ENCODE measurements at regions not wholly inside any gene's neighbourhood (a gene's known extent, or its start where the extent isn't known, plus 50 kb on each side); places are given as distances from the start of the nearest gene placed in this dataset.

DNA sequence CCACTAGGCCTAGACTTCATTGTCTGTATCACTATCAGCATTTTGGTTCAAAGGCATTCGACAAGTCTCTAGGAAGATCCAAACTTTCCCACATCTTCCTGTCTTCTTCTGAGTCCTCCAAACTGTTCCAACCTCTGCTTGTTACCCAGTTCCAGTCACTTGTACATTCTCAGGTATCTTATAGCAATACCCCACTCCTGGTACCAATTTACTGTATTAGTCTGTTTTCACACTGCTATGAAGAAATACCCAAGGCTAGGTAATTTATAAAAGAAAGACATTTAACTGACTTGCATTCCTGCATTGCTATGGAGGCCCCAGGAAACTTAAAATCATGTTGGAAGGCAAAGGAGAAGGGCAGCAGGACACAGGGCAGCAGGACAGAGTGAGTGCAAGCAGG, 293.9 kb downstream of the ARAP2 start:
- TF ChIP-seq, protein P1, sequence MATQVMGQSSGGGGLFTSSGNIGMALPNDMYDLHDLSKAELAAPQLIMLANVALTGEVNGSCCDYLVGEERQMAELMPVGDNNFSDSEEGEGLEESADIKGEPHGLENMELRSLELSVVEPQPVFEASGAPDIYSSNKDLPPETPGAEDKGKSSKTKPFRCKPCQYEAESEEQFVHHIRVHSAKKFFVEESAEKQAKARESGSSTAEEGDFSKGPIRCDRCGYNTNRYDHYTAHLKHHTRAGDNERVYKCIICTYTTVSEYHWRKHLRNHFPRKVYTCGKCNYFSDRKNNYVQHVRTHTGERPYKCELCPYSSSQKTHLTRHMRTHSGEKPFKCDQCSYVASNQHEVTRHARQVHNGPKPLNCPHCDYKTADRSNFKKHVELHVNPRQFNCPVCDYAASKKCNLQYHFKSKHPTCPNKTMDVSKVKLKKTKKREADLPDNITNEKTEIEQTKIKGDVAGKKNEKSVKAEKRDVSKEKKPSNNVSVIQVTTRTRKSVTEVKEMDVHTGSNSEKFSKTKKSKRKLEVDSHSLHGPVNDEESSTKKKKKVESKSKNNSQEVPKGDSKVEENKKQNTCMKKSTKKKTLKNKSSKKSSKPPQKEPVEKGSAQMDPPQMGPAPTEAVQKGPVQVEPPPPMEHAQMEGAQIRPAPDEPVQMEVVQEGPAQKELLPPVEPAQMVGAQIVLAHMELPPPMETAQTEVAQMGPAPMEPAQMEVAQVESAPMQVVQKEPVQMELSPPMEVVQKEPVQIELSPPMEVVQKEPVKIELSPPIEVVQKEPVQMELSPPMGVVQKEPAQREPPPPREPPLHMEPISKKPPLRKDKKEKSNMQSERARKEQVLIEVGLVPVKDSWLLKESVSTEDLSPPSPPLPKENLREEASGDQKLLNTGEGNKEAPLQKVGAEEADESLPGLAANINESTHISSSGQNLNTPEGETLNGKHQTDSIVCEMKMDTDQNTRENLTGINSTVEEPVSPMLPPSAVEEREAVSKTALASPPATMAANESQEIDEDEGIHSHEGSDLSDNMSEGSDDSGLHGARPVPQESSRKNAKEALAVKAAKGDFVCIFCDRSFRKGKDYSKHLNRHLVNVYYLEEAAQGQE (IDR thresholded peaks at IDR 0.05; ENCODE audit: low read depth) = no peak
- TF ChIP-seq, protein P2, sequence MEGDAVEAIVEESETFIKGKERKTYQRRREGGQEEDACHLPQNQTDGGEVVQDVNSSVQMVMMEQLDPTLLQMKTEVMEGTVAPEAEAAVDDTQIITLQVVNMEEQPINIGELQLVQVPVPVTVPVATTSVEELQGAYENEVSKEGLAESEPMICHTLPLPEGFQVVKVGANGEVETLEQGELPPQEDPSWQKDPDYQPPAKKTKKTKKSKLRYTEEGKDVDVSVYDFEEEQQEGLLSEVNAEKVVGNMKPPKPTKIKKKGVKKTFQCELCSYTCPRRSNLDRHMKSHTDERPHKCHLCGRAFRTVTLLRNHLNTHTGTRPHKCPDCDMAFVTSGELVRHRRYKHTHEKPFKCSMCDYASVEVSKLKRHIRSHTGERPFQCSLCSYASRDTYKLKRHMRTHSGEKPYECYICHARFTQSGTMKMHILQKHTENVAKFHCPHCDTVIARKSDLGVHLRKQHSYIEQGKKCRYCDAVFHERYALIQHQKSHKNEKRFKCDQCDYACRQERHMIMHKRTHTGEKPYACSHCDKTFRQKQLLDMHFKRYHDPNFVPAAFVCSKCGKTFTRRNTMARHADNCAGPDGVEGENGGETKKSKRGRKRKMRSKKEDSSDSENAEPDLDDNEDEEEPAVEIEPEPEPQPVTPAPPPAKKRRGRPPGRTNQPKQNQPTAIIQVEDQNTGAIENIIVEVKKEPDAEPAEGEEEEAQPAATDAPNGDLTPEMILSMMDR (IDR thresholded peaks at IDR 0.05 in 2 of 3, conservative IDR thresholded peaks at IDR 0.05 in 1 of 3; ENCODE audit: borderline replicate concordance in 1 of 3, insufficient read depth in 1 of 3, low read depth in 2 of 3, low read length in 2 of 3) = no peak
- TF ChIP-seq POLR2A (IDR thresholded peaks at IDR 0.05; ENCODE audit: borderline replicate concordance, extremely low read depth, insufficient read depth, insufficient read length) = no peak
- TF ChIP-seq SP1 (IDR thresholded peaks at IDR 0.05; ENCODE audit: low read depth) = no peak
- TF ChIP-seq CEBPB (IDR thresholded peaks at IDR 0.05; ENCODE audit: low read depth) = no peak
- TF ChIP-seq POLR2AphosphoS5 (IDR thresholded peaks at IDR 0.05; ENCODE audit: low read depth, low read length) = no peak
- no peak for TF ChIP-seq EZH2 (IDR thresholded peaks at IDR 0.05)
- no peak for TF ChIP-seq CBX3 (IDR thresholded peaks at IDR 0.05; ENCODE audit: low read depth)
- no peak for TF ChIP-seq ZNF274 (IDR thresholded peaks at IDR 0.05; ENCODE audit: low read depth, low read length)
- no peak for TF ChIP-seq ZFX (IDR thresholded peaks at IDR 0.05)
- no peak for TF ChIP-seq TCF7L2 (IDR thresholded peaks at IDR 0.05; ENCODE audit: borderline replicate concordance, extremely low read depth, insufficient read depth, insufficient read length)
- TF ChIP-seq, protein P3, sequence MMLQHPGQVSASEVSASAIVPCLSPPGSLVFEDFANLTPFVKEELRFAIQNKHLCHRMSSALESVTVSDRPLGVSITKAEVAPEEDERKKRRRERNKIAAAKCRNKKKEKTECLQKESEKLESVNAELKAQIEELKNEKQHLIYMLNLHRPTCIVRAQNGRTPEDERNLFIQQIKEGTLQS (IDR thresholded peaks at IDR 0.05) = no peak

Data from HCT116 (cell line).